SKM-1 treated with dmso at 0.1 percent for 144 hours (cell line): ENCODE measurements at regions not wholly inside any gene's neighbourhood (a gene's known extent, or its start where the extent isn't known, plus 50 kb on each side); places are given as distances from the start of the nearest gene placed in this dataset.

ENCODE experiments used
- DNase-seq: peaks from one replicate; lab custom pipeline; 2025; ENCODE audit not compliant: unreplicated experiment; lab: John Stamatoyannopoulos, UW

GRCh38 chr14:25765909-25766308 is 716.0 kb upstream of the STXBP6 start:
- no peak for DNase-seq

- no peak for DNase-seq
Measured at GRCh38 chr14:25759920-25760655, 710.1 kb upstream of the STXBP6 start.

- DNase-seq = no peak
Measured at GRCh38 chr14:25759256-25759655, 709.3 kb upstream of the STXBP6 start.

GRCh38 chr14:25757364-25757763 is 707.4 kb upstream of the STXBP6 start:
- no peak for DNase-seq

GRCh38 chr14:25756876-25757275 is 706.9 kb upstream of the STXBP6 start:
- no peak for DNase-seq

GRCh38 chr14:25753130-25753529 is 703.2 kb upstream of the STXBP6 start:
- DNase-seq = no peak

- DNase-seq = no peak
Measured at GRCh38 chr14:25750436-25750835, 700.5 kb upstream of the STXBP6 start.
